Occipital lobe (tissue), 1 donor: ENCODE measurements at regions not wholly inside any gene's neighbourhood (a gene's known extent, or its start where the extent isn't known, plus 50 kb on each side); places are given as distances from the start of the nearest gene placed in this dataset.

ENCODE experiments used
- DNase-seq: peaks from one replicate; lab custom pipeline; 2025; lab: John Stamatoyannopoulos, UW

GRCh38 chrX:69365349-69365748 lies 138.8 kb upstream of the NALF2 start:
- DNase-seq: no peak

- DNase-seq: no peak
Observed at GRCh38 chrX:69362856-69363255, 141.3 kb upstream of the NALF2 start.

- no peak for DNase-seq
Observed at GRCh38 chrX:69362354-69362753, 141.8 kb upstream of the NALF2 start.

GRCh38 chrX:69361311-69361845 lies 142.7 kb upstream of the NALF2 start:
- no peak for DNase-seq

GRCh38 chrX:69357317-69357716 lies 146.8 kb upstream of the NALF2 start:
- DNase-seq: no peak

- no peak for DNase-seq
Observed at GRCh38 chrX:69324851-69325250, 159.6 kb upstream of the PJA1 start.

GRCh38 chrX:69323786-69324720 lies 158.8 kb upstream of the PJA1 start:
- DNase-seq: no peak

- DNase-seq: no peak
Observed at GRCh38 chrX:69321789-69322188, 156.5 kb upstream of the PJA1 start.

- DNase-seq: no peak
Observed at GRCh38 chrX:69321006-69321655, 155.9 kb upstream of the PJA1 start.

- no peak for DNase-seq
Observed at GRCh38 chrX:69320116-69320515, 154.9 kb upstream of the PJA1 start.

GRCh38 chrX:69319376-69319775 lies 154.1 kb upstream of the PJA1 start:
- DNase-seq: no peak

- no peak for DNase-seq
Observed at GRCh38 chrX:69318651-69319340, 153.5 kb upstream of the PJA1 start.

GRCh38 chrX:69317721-69318120 lies 152.5 kb upstream of the PJA1 start:
- DNase-seq: no peak

GRCh38 chrX:69314436-69315348 lies 149.4 kb upstream of the PJA1 start:
- no peak for DNase-seq

GRCh38 chrX:69313617-69314290 lies 148.5 kb upstream of the PJA1 start:
- no peak for DNase-seq

- no peak for DNase-seq
Observed at GRCh38 chrX:69311936-69312670, 146.8 kb upstream of the PJA1 start.

GRCh38 chrX:69309074-69309792 lies 144.0 kb upstream of the PJA1 start:
- no peak for DNase-seq

GRCh38 chrX:69307756-69308155 lies 142.5 kb upstream of the PJA1 start:
- no peak for DNase-seq

GRCh38 chrX:69307029-69307428 lies 141.8 kb upstream of the PJA1 start:
- DNase-seq: no peak
